Peyer's patch (tissue), 4 donors: ENCODE measurements at regions not wholly inside any gene's neighbourhood (a gene's known extent, or its start where the extent isn't known, plus 50 kb on each side); places are given as distances from the start of the nearest gene placed in this dataset.

Experiments
- DNase-seq, 3 donors: peaks; one replicate each; pipeline ENCODE4 v3.0.0-alpha.2; 2017 to 2019
- H3K27ac ChIP-seq, 4 donors: fragments of 200-600 bp; sonication (generic); one replicate each; pipeline ENCODE4 v1.5.1; 2016 to 2019
- H3K27me3 ChIP-seq, 2 donors: fragments of 200-600 bp; sonication (generic); one replicate each; pipeline ENCODE4 v1.5.1; 2019
- H3K36me3 ChIP-seq, 3 donors: fragments of 200-600 bp; sonication (generic); one replicate each; pipeline ENCODE4 v1.5.1; 2016 to 2019
- H3K4me1 ChIP-seq, 4 donors: fragments of 200-600 bp; sonication (generic); one replicate each; pipeline ENCODE4 v1.5.1; 2016 to 2019
- H3K4me3 ChIP-seq, 4 donors: fragments of 200-600 bp; sonication (generic); 1 replicate in 3 of 4; 2 replicates in 1 of 4; pipeline ENCODE4 v1.5.1; 2016 to 2019; ENCODE audit warnings: mild to moderate bottlenecking in 1 of 4
- H3K9me3 ChIP-seq, 4 donors: fragments of 200-600 bp; sonication (generic); one replicate each; pipeline ENCODE4 v1.5.1; 2016 to 2019; ENCODE audit warnings: mild to moderate bottlenecking in 1 of 4
- CTCF ChIP-seq, 6 experiments: fragments of 450-650 bp in 4 of 6; fragments of 200-600 bp in 2 of 6; sonication (generic) in 1 of 6; IDR thresholded peaks; one replicate each; pipeline ENCODE4 v1.5.1; 2017 to 2019; ENCODE audit warnings: antibody characterized with exemption in 6 of 6, mild to moderate bottlenecking in 3 of 6, moderate library complexity in 1 of 6
- POLR2A ChIP-seq, 2 donors: fragments of 450-650 bp; IDR thresholded peaks; one replicate each; pipeline ENCODE4 v1.5.1; 2017; ENCODE audit warnings: antibody characterized with exemption in 2 of 2, mild to moderate bottlenecking in 2 of 2, moderate library complexity in 2 of 2

- no peak for DNase-seq
- H3K27ac ChIP-seq, result no peak overlapping the region
- no peaks in the 10 kb centered on the region for H3K4me1 ChIP-seq
- H3K4me3 ChIP-seq, result no peak overlapping the region
- no peaks in the 10 kb centered on the region for H3K27me3 ChIP-seq
- TF ChIP-seq POLR2A (IDR thresholded peaks at IDR 0.05) (no peak), CTCF (IDR thresholded peaks at IDR 0.05) (no peak)
- no peaks in the 10 kb centered on the region for H3K9me3 ChIP-seq
- H3K36me3 ChIP-seq, result no peaks in the 10 kb centered on the region
Measured at GRCh38 chr15:47300596-47300995, 416.7 kb upstream of the SEMA6D start.

GRCh38 chr15:47301481-47301880 is 415.8 kb upstream of the SEMA6D start:
- no peaks in the 10 kb centered on the region for H3K36me3 ChIP-seq
- H3K27ac ChIP-seq, result no peak overlapping the region
- no peaks in the 10 kb centered on the region for H3K4me1 ChIP-seq
- DNase-seq, result no peak
- TF ChIP-seq CTCF (IDR thresholded peaks at IDR 0.05), result no peak
- no peak for TF ChIP-seq POLR2A (IDR thresholded peaks at IDR 0.05)
- no peaks in the 10 kb centered on the region for H3K27me3 ChIP-seq
- H3K9me3 ChIP-seq, result no peaks in the 10 kb centered on the region
- H3K4me3 ChIP-seq, result no peak overlapping the region

GRCh38 chr15:47304656-47305055 is 412.6 kb upstream of the SEMA6D start:
- H3K4me3 ChIP-seq, result no peak overlapping the region
- no peaks in the 10 kb centered on the region for H3K27me3 ChIP-seq
- H3K27ac ChIP-seq, result no peak overlapping the region
- TF ChIP-seq CTCF (IDR thresholded peaks at IDR 0.05) (no peak), POLR2A (IDR thresholded peaks at IDR 0.05) (no peak)
- H3K36me3 ChIP-seq, result no peaks in the 10 kb centered on the region
- no peaks in the 10 kb centered on the region for H3K9me3 ChIP-seq
- no peak for DNase-seq
- H3K4me1 ChIP-seq, result no peaks in the 10 kb centered on the region

GRCh38 chr15:47312161-47312560 is 405.1 kb upstream of the SEMA6D start:
- no peak for TF ChIP-seq CTCF (IDR thresholded peaks at IDR 0.05)
- no peak for TF ChIP-seq POLR2A (IDR thresholded peaks at IDR 0.05)
- Histone ChIP-seq H3K9me3 (no peaks in the 10 kb centered on the region), H3K4me1 (no peaks in the 10 kb centered on the region), H3K4me3 (no peak overlapping the region), H3K27me3 (no peaks in the 10 kb centered on the region), H3K27ac (no peak overlapping the region), H3K36me3 (no peaks in the 10 kb centered on the region)
- DNase-seq, result no peak

- Histone ChIP-seq H3K36me3 (no peaks in the 10 kb centered on the region), H3K27ac (no peak overlapping the region), H3K27me3 (no peaks in the 10 kb centered on the region), H3K4me1 (no peaks in the 10 kb centered on the region), H3K4me3 (no peak overlapping the region), H3K9me3 (no peaks in the 10 kb centered on the region)
- DNase-seq, result no peak
- no peak for TF ChIP-seq POLR2A (IDR thresholded peaks at IDR 0.05)
- no peak for TF ChIP-seq CTCF (IDR thresholded peaks at IDR 0.05)
Measured at GRCh38 chr15:47326410-47327333, 390.6 kb upstream of the SEMA6D start.
